Endothelial cell (in vitro differentiated cells): ENCODE measurements at regions not wholly inside any gene's neighbourhood (a gene's known extent, or its start where the extent isn't known, plus 50 kb on each side); places are given as distances from the start of the nearest gene placed in this dataset.

Source experiments
- DNase-seq: peaks from one replicate; pipeline ENCODE4 v3.0.0; 2021; ENCODE audit warnings: low spot score
- H3K27ac Mint-ChIP-seq: one replicate; pipeline ENCODE4 v1.8.0; 2021; ENCODE audit warnings: mixed read lengths, inconsistent platforms; ENCODE audit not compliant: unreplicated experiment
- H3K27me3 Mint-ChIP-seq: one replicate; pipeline ENCODE4 v1.8.0; 2021; ENCODE audit warnings: mild to moderate bottlenecking, moderate library complexity, mixed read lengths, inconsistent platforms; ENCODE audit not compliant: unreplicated experiment
- H3K36me3 Mint-ChIP-seq: one replicate; pipeline ENCODE4 v1.8.0; 2021; ENCODE audit warnings: mild to moderate bottlenecking, low read depth, mixed read lengths, inconsistent platforms; ENCODE audit not compliant: unreplicated experiment
- H3K4me1 Mint-ChIP-seq: one replicate; pipeline ENCODE4 v1.8.0; 2021; ENCODE audit warnings: mild to moderate bottlenecking, mixed read lengths, inconsistent platforms; ENCODE audit not compliant: unreplicated experiment
- H3K4me3 Mint-ChIP-seq: one replicate; pipeline ENCODE4 v1.8.0; 2021; ENCODE audit warnings: mild to moderate bottlenecking, mixed read lengths, inconsistent platforms; ENCODE audit not compliant: unreplicated experiment
- H3K9me3 Mint-ChIP-seq: one replicate; pipeline ENCODE4 v1.8.0; 2021; ENCODE audit warnings: mixed read lengths, inconsistent platforms; ENCODE audit not compliant: unreplicated experiment
- CTCF ChIP-seq: fragments of 200-600 bp; sonication (generic); IDR thresholded peaks from one replicate; pipeline ENCODE4 v1.5.0; 2021; ENCODE audit warnings: antibody characterized with exemption; ENCODE audit not compliant: unreplicated experiment

DNA sequence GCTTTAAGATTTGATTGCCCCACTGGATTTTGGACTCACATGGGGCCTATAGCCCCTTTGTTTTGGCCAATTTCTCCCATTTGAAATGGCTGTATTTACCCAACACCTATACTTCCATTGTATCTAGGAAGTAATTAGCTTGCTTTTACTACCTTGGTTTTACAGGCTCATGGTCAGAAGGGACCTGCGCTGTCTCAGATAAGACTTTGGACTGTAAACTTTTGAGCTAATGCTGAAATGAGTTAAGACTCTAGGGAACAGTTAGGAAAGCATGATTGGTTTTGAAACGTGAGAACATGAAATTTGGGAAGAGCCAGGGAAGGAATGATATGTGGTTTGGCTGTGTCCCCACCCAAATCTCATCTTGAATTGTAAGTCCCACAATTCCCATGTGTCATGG is 419.0 kb upstream of the TMPO start:
- Mint-ChIP-seq H3K27me3 (no peaks in the 10 kb centered on the region), H3K9me3 (no peaks in the 10 kb centered on the region), H3K4me3 (no peak overlapping the region), H3K4me1 (no peaks in the 10 kb centered on the region), H3K27ac (no peak overlapping the region), H3K36me3 (peaks cover 4% of the 10 kb centered on the region)
- TF ChIP-seq CTCF = no peak
- no peak for DNase-seq

DNA sequence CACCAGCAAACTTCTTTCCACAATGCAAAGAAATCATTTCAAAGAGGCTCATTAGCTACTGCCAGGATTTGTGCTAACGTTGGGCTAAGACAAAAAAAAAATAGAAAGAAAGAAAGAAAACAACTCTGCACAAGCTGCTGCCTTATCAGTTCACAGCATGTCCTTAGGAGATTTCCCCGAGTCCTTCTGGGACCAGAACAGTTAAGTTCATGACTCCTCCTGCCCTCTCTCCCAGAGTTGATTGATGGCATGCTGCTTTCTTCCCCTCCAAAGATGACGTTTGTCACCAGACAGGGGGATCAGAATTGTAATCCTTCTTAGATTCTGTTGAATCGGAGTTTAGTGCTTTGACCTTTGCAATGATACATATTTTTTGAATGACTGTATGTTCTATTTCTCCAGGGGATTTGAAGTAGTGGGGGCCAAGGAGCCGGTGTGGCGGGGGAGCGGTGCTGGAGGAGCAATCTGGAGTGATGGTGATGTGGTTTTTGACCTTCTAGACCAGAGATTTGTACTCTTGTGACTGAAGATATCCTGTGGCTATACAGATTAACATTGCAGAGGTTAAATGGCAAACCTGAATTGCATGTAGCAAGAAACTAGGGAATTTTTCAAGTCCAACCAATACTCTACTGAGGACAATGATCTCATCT is 409.2 kb upstream of the TMPO start:
- DNase-seq = no peak
- Mint-ChIP-seq H3K27me3 (no peaks in the 10 kb centered on the region), H3K36me3 (no peaks in the 10 kb centered on the region), H3K9me3 (no peaks in the 10 kb centered on the region), H3K4me3 (no peak overlapping the region), H3K27ac (no peak overlapping the region), H3K4me1 (no peaks in the 10 kb centered on the region)
- TF ChIP-seq CTCF = no peak

- no peaks in the 10 kb centered on the region for H3K4me1 Mint-ChIP-seq
- no peaks in the 10 kb centered on the region for H3K27me3 Mint-ChIP-seq
- no peak overlapping the region for H3K4me3 Mint-ChIP-seq
- no peak overlapping the region for H3K27ac Mint-ChIP-seq
- H3K9me3 Mint-ChIP-seq = no peaks in the 10 kb centered on the region
- no peak for DNase-seq
- no peaks in the 10 kb centered on the region for H3K36me3 Mint-ChIP-seq
- no peak for TF ChIP-seq CTCF
Observed at GRCh38 chr12:98109266-98109665, 406.1 kb upstream of the TMPO start.

DNA sequence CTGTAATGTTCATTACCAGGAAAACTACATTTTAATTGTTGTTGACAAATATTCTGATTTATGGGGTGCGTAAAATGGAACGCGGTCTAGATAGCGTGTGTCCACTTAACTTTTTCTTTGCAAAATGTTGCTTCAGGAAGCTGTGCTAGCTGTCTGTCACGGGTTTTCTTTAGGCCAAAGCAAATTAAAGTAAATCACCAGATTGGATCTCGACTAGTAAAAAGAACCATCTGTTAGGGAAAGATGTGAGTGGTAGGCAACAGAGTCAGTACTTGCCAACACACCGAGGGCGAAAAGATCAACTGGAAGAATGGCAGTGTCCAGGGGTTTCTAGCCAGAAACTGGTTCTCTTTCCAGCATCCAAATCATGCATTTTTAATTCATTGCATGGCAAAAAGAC is 404.9 kb upstream of the TMPO start:
- no peak for TF ChIP-seq CTCF
- Mint-ChIP-seq H3K27me3 (no peaks in the 10 kb centered on the region), H3K27ac (no peak overlapping the region), H3K4me1 (no peaks in the 10 kb centered on the region), H3K9me3 (no peaks in the 10 kb centered on the region), H3K36me3 (no peaks in the 10 kb centered on the region), H3K4me3 (no peak overlapping the region)
- no peak for DNase-seq

- Mint-ChIP-seq H3K4me3 (no peak overlapping the region), H3K27me3 (no peaks in the 10 kb centered on the region), H3K9me3 (no peaks in the 10 kb centered on the region), H3K27ac (no peak overlapping the region), H3K36me3 (no peaks in the 10 kb centered on the region), H3K4me1 (no peaks in the 10 kb centered on the region)
- TF ChIP-seq CTCF = no peak
- DNase-seq = no peak
Observed at GRCh38 chr12:98113548-98113947, 401.8 kb upstream of the TMPO start.
